GM21528 (cell line): ENCODE measurements at regions not wholly inside any gene's neighbourhood (a gene's known extent, or its start where the extent isn't known, plus 50 kb on each side); places are given as distances from the start of the nearest gene placed in this dataset.

Experiments used
- ATAC-seq: cut with Tn5 transposase; IDR thresholded peaks from one replicate; pipeline ENCODE4 v1.9.1; 2021; ENCODE audit warnings: mild to moderate bottlenecking, moderate library complexity; ENCODE audit not compliant: unreplicated experiment, low FRiP score

GRCh38 chr1:185377831-185378230 is 60.8 kb upstream of the IVNS1ABP start:
- no peak for ATAC-seq

GRCh38 chr1:185376840-185377635 is 60.0 kb upstream of the IVNS1ABP start:
- ATAC-seq, result no peak

- ATAC-seq, result no peak
Observed at GRCh38 chr1:185376288-185376687, 59.2 kb upstream of the IVNS1ABP start.

GRCh38 chr1:185375583-185375982 is 58.5 kb upstream of the IVNS1ABP start:
- ATAC-seq, result no peak

DNA sequence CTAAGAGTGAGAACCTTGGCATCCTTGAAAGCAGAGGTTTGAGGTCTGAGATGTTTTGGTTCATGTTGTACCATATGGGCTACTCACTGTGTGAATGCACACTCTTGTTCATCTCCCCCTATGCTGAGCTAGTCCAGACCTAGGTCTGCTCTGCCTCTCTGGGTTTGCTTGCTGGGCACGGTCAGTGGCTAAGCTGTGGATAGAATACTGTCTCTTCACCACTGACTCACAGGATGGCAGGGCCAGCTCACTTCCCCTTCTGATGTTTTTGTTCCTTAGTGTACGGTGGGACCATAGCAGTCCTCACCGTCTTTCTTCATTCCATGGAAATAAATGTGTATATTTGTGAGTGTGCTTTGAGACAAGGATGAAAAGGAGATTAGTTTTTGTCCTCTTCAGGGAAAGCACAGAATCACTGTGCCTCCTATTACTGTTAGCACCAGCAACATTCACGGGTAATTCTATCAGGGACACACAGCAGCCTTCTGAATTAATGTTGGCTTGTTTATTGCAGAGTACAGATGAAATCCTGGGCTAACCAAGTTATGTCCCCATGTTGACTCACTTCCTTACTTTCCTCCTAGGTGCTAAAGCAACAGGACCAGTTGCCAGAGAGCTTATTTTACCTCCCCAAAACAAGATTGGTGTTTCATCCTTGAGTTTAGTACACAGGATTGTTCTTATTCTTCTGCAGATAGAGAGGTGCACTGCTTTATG is 56.9 kb upstream of the IVNS1ABP start:
- no peak for ATAC-seq

DNA sequence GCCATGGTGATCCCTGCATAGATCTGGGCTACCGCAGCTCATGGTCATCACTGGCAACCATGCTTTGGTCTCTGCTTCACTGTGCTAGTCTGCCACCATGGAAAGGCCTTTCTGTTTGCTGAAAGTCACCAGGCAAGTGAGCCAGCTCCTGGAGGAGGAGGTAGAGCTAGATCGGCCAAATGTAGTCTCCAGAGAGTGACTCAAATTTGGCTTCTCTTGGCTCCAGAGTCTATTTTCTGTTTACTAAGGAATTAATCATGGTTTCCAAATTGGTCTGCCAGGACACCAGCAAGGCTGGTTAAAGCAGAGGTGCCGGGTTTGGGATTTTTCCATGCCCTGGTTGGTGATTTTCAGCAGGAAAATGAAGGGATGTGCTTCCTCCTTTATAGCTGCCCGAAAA is 52.7 kb upstream of the IVNS1ABP start:
- ATAC-seq, result no peak

DNA sequence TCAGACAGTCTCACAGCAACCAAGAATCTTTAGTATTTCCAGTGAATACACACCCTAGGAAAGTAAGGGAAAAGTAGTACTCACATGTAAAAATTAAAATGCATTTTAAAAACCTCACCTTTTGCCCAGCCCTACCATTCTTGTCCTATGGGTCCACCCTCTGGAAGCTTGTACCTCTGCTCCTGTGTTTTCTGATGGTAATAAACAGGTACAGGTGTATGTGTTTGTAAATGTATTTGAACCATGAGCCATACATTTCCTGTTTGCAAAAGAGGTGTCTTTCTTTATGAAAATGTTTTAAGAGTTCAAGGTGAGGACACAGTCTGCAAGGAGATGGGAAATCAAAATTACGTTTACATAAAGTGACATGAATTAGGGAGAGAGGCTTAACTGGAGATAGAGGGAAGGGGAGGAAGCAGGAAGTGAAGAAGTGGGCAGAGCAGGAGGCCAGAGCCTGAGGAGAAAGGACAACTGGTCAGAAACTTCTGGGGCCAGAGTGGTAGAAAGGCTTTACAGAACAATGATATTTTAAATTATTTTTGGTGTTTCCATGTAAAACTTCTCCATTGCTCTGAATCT is 52.0 kb upstream of the IVNS1ABP start:
- no peak for ATAC-seq

DNA sequence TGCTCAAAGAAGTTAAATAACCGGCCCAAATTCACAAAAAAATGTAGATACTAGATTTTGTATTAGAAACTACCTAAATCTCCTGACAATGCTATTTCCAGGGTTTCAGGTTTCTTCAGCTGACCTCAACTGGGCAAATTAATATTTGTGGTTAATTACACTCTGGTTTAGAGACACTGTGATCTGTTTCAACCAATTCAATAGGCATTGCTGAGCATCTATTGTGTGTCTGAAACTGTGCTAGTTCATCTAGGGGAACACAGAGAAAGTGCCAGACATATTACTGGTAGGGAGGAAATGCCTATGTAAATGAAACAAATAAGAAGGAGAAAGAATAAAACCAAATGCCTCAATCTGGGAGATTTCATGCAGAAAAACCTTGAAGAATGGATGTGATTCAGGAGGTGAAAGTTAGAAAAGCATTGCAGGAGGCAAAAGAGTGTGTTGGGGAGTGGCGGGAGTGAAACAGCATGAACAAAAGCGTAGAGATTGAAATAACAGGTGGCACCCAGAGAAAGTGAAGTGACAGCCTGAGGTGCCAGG is 51.3 kb upstream of the IVNS1ABP start:
- ATAC-seq, result no peak

GRCh38 chr1:185367218-185367617 is 50.2 kb upstream of the IVNS1ABP start:
- no peak for ATAC-seq
